SHP77 (cell line): ENCODE measurements at regions not wholly inside any gene's neighbourhood (a gene's known extent, or its start where the extent isn't known, plus 50 kb on each side); places are given as distances from the start of the nearest gene placed in this dataset.

ENCODE experiments used
- DNase-seq, 2 experiments: peaks; one replicate each; lab custom pipeline; 2025; lab: John Stamatoyannopoulos, UW

DNA sequence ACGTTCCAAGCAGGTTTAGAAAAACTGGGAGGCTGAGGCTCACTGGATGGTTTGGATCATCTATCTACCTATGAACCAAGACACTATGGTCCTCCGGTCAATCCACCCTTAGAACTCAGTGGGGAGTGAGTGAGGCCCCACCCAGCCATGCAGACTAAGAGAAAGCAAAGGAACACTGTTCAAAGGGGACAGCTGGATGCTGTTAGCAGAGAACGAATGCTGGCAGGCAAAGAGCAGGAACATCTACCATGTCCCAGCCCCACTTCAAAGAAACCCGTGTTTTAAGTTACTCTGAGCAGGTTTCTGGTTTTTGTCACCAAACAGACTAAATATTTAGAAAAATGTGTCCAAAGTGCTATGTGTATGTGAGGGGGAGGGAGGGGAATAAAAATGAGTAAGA lies 183.4 kb upstream of the XYLT1 start:
- no peak for DNase-seq

DNA sequence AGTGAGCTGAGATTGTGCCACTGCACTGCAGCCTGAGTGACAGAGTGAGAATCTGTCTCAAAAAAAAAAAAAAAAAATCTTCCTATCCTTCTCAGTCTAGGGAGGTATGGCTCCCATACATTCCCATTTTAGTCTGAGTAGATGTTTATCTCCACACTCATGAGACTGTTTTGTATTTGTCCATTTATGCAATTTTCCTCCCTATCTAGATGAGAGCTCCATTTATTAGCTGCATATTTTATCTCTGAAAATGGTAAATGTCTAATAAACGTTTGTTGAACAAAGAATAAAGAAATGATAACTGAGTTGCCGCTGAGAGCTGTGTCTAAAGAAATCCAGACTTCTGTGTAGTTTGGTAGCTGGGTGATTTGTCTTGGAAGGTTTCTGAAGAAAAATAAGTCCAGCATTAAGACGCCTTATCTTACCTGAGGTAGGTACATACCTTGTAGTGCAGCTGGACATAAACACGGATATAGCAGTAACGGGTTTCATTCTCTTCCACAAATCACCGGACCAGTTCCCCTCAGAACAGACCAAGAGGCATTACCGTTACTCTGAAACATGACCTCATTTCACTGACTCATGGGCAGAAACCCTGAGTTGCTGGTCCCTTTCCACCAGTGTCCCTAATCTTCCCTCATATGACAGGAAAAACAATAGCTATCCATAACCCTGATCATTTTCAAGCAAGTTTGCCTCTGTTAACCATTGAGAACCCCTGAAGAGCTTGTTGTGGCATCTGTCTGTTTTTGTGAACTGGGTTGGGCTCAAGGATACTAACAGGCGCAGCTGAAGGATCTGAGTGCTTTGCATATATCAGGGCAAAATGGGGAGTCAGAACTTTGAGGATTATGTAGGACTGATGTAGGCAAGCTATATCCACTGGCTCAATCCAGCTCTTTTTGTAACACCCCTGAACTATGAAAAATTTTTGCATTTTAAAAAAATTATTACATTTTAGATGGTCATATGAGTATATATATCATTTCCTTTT lies 177.4 kb upstream of the XYLT1 start:
- no peak for DNase-seq

GRCh38 chr16:17643935-17644334 lies 173.2 kb upstream of the XYLT1 start:
- DNase-seq, result no peak

- no peak for DNase-seq
Observed at GRCh38 chr16:17641990-17642389, 171.2 kb upstream of the XYLT1 start.

DNA sequence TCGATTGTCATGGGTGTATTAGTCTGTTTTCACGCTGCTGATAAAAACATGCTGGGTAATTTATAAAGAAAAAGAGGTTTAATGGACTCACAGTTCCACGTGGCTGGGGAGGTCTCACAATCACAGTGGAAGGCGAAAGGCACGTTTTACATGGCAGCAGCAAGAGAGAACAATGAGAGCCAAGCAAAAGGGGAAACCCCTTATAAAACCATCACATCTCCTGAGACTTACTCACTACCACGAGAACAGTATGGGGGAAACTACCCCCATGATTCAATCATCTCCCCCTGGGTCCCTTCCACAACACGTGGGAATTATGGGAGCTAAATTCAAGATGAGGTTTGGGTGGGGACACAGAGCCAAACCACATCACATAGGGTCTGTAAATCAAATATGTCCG lies 167.4 kb upstream of the XYLT1 start:
- DNase-seq, result no peak

DNA sequence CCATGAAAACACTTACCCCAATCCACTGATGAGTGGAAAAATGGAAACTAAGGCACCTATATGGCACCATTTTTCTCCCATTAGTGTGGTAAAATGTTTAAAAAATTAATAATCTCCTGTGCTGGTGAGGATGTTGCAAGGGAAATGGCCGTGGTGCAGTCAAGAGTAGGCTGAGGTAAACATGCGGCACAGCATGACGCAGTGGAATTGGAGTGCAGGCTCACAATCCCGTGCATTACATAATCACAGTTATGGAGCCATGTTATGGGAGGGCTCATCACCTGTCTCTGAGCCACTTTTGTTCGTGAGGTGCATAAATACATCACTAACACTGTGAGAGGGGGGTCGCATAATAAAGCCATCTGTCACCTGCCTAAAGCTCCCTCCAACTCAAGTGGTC lies 164.4 kb upstream of the XYLT1 start:
- DNase-seq, result no peak

DNA sequence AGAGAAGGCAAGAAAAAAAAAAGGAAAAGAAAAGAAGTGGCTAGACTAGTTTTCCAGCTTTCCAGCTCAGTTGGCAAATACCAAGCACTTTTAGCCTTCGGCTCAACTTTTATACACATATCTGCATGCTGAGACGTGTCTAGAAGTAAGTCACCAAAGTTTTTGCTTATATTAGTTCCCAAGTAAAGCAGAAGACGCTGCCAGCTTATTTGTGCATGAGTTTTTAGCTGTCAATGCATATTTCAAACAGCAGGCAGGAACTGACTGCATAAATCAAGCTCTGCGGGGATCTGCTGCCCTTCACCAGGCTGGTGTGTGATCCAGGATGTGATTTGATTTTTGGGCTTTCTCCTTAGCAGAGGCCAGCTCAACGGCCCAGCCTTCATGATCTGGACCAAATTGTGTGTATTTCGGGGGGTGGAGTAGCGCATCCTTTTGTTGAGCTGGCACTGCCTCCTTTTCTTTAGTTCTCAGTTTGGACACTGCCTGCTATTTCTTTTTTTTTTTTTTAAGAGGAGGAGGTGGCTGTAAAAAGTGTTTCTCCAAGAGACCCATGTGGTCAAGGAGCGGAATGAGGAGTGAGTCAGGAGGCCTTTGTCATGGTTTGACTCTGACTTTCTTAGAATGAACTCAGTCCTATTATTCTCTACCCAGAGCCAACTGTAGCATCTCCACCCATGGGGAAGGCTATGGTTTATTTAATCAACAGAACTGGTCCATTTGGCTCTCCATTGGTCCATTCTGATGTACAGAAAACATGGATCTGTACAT lies 162.6 kb upstream of the XYLT1 start:
- DNase-seq, result no peak

DNA sequence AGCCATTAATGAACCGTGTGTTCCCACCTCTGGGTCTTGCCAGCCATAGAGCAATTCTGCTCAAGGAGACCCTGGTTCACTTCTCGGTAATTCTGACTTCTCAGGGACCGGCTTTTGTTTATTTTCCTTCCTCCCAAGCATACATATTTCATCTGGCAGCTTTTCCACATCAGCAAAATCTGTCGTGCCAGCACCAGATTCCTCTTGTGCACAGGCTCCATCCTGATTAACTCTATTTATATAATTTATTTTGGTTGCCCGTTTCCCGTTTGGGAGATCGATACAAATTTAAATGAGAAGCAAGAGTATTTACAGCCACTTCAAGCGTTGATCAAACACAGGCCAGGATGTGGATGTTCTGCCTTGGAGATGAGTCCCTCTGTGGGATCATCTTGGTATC lies 161.9 kb upstream of the XYLT1 start:
- DNase-seq, result no peak

GRCh38 chr16:17629936-17630335 lies 159.2 kb upstream of the XYLT1 start:
- no peak for DNase-seq

DNA sequence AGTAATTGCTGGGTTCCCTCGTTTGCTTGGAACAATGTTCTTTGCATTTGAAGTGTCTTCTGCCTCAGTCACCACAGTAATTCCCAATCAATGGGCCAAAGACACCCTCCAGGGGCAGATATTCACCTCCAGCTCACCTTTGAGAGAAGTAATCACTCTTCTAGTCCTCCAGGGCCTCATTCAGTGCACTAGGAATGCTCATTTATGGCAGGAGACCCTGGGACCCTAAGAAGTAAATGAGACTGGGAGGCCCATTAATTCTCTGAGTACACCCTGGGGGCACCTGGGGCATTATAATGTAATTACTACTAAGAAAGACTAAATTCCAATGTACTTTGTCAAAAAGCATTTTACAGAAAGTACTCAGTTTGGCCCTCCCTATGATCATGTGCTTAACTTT lies 158.2 kb upstream of the XYLT1 start:
- DNase-seq, result no peak

DNA sequence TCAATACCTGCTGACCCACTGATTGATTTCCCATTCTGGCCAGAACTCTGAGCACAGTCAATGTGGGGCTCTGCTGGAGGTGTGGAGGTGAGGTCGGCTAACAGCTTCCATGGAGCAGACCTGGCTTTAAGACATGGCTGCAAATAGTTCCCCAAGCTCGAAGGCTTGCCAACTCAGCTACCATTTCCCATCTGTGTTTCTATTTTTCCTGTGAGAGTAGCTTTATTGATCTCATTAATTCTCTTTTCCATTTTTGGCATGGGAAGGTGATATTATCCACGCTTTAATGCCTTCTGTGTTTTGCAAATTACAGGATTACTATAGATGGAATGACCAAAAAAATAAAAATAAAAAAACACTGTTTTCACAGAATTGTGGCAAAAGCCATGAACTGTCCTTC lies 151.6 kb upstream of the XYLT1 start:
- no peak for DNase-seq

GRCh38 chr16:17619261-17619660 lies 148.5 kb upstream of the XYLT1 start:
- no peak for DNase-seq

GRCh38 chr16:17617021-17617552 lies 146.3 kb upstream of the XYLT1 start:
- no peak for DNase-seq

GRCh38 chr16:17612336-17612735 lies 141.6 kb upstream of the XYLT1 start:
- no peak for DNase-seq

- peak in 1 of 2 experiments; percentile 11 for DNase-seq
Observed at GRCh38 chr16:17607609-17608008, 136.8 kb upstream of the XYLT1 start.

GRCh38 chr16:17607075-17607509 lies 136.3 kb upstream of the XYLT1 start:
- no peak for DNase-seq

GRCh38 chr16:17606460-17606859 lies 135.7 kb upstream of the XYLT1 start:
- no peak for DNase-seq

DNA sequence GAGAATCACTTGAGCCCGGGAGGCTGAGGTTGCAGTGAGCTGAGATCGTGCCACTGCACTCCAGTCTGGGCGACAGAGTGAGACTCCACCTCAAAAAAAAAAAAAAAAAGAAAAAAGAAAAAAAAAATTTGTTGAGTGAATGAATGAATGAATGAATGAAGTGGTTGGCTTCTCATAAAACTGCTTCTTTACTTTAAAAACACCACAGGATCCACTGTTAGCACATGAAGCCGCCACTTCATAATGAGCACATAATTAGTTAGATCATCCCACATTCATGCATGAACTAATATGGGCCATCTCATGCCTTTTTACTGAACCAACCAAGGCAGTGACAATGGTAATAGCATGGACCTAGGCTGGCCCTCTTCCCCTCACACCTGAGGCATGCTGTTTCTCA lies 135.0 kb upstream of the XYLT1 start:
- DNase-seq, result no peak

DNA sequence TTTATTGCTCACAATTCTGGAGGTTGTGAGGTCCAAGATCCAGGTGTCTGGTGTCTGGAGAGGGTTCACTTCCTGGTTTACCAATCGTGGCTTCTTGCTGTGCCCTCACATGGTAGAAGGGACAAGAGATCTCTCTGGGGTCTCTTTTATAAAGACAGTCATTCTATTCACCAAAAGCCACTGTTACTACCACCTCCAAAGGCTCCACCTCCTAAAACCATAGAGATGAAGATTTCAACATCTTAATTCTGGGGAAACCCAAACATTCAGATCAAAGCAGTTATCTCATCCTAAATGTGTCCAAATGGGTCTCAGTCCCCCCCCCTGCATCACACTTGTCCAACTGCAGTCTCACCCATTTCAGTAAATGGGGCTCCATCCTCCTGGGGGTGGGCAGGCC lies 132.9 kb upstream of the XYLT1 start:
- DNase-seq, result no peak

DNA sequence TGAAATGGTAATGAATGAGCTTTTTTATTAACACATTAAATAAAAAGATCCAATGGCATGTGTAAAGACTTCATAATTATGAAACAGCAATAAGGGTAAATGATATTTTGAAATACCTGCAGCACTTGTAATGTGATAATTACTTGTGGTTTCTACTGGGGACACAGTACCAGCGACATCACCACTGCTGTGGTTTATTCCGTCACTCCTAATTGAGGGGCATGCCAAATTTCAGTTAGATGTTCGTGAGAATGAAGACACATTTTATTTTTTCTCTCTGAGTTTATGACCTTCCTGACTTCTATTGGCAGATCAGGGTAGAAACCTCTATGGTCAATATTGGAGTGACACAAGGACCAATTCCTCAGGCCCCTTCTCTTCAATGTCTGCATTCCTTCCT lies 131.9 kb upstream of the XYLT1 start:
- DNase-seq, result no peak

GRCh38 chr16:17598968-17599367 lies 128.2 kb upstream of the XYLT1 start:
- no peak for DNase-seq

DNA sequence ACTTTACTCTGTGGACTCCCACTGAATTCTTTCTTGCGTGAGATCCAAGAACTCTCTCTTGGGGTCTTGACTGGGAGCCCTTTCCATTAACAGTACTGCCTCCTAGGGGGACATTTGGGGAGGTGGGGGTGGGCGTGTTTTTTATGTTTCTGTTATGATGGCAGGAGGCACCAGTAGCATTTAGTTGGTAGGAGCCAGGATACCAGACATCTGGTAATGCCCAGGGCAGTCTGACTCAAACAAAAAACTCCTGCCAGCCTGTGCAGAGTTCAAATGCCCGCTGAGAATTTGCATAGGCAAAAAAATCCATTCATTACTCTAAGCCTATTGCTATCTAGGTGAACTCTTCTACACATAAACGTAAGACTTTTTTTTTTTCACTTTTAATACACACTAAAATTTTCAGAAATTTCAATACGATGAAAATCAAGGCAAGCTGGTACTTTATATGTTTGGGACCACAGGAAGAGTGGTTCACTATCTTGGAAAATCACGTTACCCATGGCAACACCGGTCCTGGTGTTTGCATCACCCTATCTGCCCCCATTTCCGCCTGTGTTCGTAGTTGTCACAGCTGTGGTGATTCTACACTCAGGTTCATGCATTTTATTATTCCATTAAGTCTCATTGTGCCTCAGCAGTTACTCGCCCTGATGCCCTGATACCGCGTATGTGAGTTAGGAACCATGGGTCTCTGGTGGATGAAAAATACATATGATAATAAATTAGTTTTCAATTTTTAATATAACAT lies 121.1 kb upstream of the XYLT1 start:
- DNase-seq, result no peak
